GM13976 (cell line): ENCODE measurements at regions not wholly inside any gene's neighbourhood (a gene's known extent, or its start where the extent isn't known, plus 50 kb on each side); places are given as distances from the start of the nearest gene placed in this dataset.

Source experiments
- DNase-seq: peaks from one replicate; pipeline ENCODE4 v3.0.0; 2012; ENCODE audit warnings: low spot score
- in situ Hi-C: fragments of 300-500 bp; cut with MboI; formaldehyde crosslinking; loops from one replicate; pipeline ENCODE4 v1.12.0; 2022; ENCODE audit warnings: low sequenced_read_pairs, mixed read lengths, inconsistent platforms; ENCODE audit not compliant: unreplicated experiment
- TF ChIP-seq, protein P1 (sequence below): IDR thresholded peaks from 2 replicates; pipeline ENCODE4 v1.5.1; 2012; ENCODE audit warnings: borderline replicate concordance, mild to moderate bottlenecking; ENCODE audit not compliant: insufficient read depth; ENCODE audit errors: extremely low read depth, missing control alignments, control extremely low read depth

DNA sequence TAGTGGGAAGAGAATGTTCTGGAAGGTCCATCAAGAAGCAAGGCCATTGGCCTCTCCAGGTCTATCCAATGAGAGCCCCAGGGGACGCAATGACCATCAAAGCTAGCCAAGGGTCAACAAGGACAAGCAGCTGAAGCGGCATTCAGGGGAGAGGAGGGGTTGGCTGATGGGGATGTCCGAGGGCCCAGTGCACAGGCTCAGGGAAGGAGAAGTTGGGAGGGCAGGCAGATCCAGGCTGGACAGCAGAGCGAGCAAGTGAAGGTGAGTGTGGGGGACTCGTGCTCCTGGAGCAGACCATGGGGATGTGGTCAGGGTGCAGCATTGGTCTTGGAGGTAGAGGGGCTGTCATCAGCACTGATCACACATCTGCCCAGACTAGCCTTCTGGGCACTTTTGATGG lies 275.4 kb upstream of the TCERG1L start:
- in situ Hi-C loops: no loop called here
- TF ChIP-seq, protein P1, sequence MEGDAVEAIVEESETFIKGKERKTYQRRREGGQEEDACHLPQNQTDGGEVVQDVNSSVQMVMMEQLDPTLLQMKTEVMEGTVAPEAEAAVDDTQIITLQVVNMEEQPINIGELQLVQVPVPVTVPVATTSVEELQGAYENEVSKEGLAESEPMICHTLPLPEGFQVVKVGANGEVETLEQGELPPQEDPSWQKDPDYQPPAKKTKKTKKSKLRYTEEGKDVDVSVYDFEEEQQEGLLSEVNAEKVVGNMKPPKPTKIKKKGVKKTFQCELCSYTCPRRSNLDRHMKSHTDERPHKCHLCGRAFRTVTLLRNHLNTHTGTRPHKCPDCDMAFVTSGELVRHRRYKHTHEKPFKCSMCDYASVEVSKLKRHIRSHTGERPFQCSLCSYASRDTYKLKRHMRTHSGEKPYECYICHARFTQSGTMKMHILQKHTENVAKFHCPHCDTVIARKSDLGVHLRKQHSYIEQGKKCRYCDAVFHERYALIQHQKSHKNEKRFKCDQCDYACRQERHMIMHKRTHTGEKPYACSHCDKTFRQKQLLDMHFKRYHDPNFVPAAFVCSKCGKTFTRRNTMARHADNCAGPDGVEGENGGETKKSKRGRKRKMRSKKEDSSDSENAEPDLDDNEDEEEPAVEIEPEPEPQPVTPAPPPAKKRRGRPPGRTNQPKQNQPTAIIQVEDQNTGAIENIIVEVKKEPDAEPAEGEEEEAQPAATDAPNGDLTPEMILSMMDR: no peak
- DNase-seq: no peak

DNA sequence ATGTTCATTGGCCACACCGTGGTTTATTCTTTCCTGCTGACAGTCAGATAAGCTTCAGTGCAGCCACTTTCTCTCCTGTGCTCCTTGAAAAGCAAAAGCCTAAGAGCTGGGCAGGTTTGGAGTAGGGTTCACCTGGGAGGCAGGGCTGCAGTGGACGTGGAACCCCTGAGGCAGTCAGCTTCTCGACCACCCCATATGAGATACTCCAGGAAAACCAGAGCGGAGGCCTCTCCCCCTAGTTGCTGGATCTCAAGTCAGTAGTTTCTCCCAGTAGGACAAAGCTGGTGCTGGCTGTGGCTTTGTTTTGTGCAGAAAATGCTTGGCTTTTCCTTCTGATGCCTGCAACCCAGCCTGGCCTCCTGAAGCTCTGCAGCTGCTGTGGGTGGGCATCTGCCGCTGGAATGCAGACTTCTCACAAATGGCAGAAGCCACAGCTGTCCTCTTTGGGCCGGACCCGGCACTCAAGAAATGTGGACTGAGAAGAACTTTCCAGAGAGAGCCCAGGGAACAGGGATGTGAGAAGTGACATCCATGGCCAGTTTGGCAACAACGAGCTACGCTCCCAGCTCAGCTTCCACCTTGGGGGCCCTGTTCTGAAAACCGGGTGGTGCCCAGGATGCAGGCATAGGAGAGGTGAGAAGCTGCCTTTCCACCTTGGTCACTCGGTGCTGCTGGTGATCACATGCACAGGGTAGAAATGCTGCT lies 276.6 kb upstream of the TCERG1L start:
- in situ Hi-C loops: no loop called here
- TF ChIP-seq, protein P1: no peak
- DNase-seq: no peak

DNA sequence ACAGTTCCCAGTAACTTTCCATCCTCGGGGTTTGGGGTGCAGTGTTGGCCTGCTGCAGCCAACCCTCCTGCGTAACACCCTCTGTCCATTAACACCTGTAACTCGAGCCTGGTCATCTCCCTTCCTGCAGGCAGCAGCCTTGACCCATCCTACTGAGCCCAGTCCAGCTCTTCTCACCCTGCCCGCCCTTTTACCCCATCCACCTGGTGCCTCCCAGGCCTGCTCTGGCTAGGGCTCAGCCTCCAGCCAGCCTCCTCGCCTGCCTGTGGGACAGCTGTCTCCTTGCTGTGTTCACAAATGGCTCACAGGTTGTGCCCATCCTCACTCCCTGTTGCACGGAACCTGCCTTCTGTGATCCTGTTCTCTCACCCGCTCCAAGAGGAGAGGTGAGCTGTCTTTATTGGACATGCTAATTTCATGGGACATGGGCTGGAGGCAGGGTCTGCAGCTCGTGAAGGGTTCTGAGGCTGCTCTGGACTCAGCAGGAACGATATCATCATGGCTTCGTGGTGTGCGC lies 277.2 kb upstream of the TCERG1L start:
- no peak for DNase-seq
- in situ Hi-C loops: no loop called here
- TF ChIP-seq, protein P1: no peak

DNA sequence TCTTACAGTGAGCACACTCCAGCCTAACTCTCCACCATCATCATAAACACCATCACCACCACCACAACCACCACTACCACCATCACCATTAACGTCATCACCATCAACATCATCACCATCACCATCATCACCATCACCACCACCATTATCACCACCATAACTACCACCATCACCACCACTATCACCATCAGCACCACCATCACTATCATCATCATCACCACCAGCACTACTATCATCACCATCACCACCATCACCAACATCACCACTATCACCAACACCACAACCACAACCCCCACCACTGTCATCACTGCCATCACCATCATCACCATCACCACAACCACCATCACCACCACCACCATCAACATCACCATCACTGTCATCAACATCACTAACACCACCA lies 279.0 kb upstream of the TCERG1L start:
- TF ChIP-seq, protein P1: no peak
- DNase-seq: no peak
- in situ Hi-C loops: no loop called here

DNA sequence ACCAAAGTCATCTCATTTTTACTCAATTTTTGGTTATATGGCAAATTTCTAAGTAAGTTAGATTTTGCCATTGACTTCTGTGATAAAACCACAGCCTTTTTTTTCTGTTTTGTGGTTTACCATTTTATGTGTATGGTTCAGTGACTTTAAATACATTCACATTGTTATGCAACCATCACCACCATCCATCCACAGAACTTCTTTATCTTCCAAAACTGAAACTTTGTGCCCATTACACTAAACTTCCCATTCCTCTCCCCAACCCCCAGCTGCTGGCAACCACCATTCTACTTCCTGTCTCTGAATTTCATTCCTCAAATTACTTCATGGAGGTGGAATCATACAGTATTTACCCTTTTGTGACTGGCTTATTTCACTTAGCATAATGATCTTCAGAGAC lies 280.4 kb upstream of the TCERG1L start:
- in situ Hi-C loops: no loop called here
- TF ChIP-seq, protein P1: no peak
- no peak for DNase-seq

DNA sequence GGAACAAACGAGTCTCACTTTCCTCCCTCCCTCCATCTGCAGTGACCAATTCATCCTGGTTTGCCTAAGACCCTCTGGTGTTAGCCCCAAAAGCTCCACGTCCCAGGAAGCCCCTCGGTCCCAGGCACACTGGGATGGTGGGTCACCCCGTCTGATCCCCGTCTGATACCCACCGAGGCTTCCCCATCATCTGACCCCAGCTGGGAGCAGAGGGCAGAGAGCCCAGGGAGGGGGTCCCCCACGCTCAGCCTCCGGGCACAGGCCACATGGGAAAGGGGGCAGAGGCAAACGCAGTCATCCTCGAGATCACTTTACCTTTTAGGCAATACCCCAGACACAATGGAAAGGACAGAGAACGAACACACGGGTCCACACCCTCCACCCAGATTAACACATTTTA lies 291.6 kb upstream of the PPP2R2D start:
- no peak for DNase-seq
- in situ Hi-C loops: no loop called here
- TF ChIP-seq, protein P1: no peak

DNA sequence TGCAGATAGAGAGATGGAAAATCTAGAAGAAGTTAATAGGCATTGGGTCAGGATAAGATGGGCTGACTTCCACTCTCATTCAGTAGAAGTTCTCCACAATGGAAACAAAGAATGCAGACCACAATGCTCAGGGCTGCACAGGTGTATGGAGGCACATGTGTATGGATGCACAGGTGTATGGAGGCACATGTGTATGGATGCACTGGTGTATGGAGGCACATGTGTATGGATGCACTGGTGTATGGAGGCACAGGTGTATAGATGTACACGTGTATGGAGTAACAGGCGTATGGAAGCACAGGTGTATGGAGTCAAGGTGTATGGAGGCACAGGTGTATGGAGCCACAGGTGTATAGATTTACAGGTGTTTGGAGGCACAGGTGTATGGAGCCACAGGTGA lies 285.7 kb upstream of the PPP2R2D start:
- in situ Hi-C loops: no loop called here
- DNase-seq: no peak

More for the DNA sequence above, 285.7 kb upstream of the PPP2R2D start:
- TF ChIP-seq, protein P1: no peak
